ENCODE measurements at regions not wholly inside any gene's neighbourhood (a gene's known extent, or its start where the extent isn't known, plus 50 kb on each side); places are given as distances from the start of the nearest gene placed in this dataset.

- no peak overlapping the region for H3K4me3 Mint-ChIP-seq (ENCODE audit: unreplicated experiment)
- DNase-seq (ENCODE audit: low read depth) (no peak), FAIRE-seq (no peak)
- H3K27me3 ChIP-seq (ENCODE audit: insufficient read depth, low read length), result no peaks in the 10 kb centered on the region
- peaks cover 14% of the 10 kb centered on the region for H3K27me3 Mint-ChIP-seq (ENCODE audit: low read depth, unreplicated experiment)
- no peaks in the 10 kb centered on the region for H4K20me1 ChIP-seq (ENCODE audit: insufficient read depth, low read length)
- no peaks in the 10 kb centered on the region for H3K9me3 ChIP-seq (ENCODE audit: insufficient read depth, low read depth, low read length)
- no peaks in the 10 kb centered on the region for H3K36me3 ChIP-seq (ENCODE audit: insufficient read depth, low read length)
- no peak overlapping the region for H3K4me2 ChIP-seq (ENCODE audit: low read length)
- H3K4me1 Mint-ChIP-seq (ENCODE audit: low read depth, unreplicated experiment), result peaks cover 7% of the 10 kb centered on the region
- TF ChIP-seq CTCF (IDR thresholded peaks at IDR 0.05; ENCODE audit: insufficient read depth, low read depth, low read length), result no peak
- TF ChIP-seq EZH2 (IDR thresholded peaks at IDR 0.05; ENCODE audit: insufficient read depth, low read length), result no peak
- H2AFZ ChIP-seq (ENCODE audit: low read depth, low read length), result no peak overlapping the region
- no peak overlapping the region for H3K4me3 ChIP-seq (ENCODE audit: insufficient read depth, low read depth, low read length)
- no peaks in the 10 kb centered on the region for H3K36me3 Mint-ChIP-seq (ENCODE audit: low read depth, unreplicated experiment)
- H3K27ac Mint-ChIP-seq (ENCODE audit: unreplicated experiment), result peak overlapping the region; percentile 64
- H3K79me2 ChIP-seq (ENCODE audit: insufficient read depth, low read length), result no peaks in the 10 kb centered on the region
- H3K4me1 ChIP-seq (ENCODE audit: insufficient read depth, low read length), result no peaks in the 10 kb centered on the region
- H3K27ac ChIP-seq (ENCODE audit: low read depth, low read length), result no peak overlapping the region
- H3K9ac ChIP-seq (ENCODE audit: low read length), result no peak overlapping the region
- H3K9me3 Mint-ChIP-seq (ENCODE audit: unreplicated experiment), result no peaks in the 10 kb centered on the region
Observed at GRCh38 chr6:85125526-85125925, 324.4 kb upstream of the NT5E start.

- Mint-ChIP-seq H3K4me1 (ENCODE audit: low read depth, unreplicated experiment) (peaks cover 7% of the 10 kb centered on the region), H3K27ac (ENCODE audit: unreplicated experiment) (peak overlapping the region; percentile 93), H3K9me3 (ENCODE audit: unreplicated experiment) (no peaks in the 10 kb centered on the region), H3K36me3 (ENCODE audit: low read depth, unreplicated experiment) (no peaks in the 10 kb centered on the region), H3K27me3 (ENCODE audit: low read depth, unreplicated experiment) (peaks cover 14% of the 10 kb centered on the region), H3K4me3 (ENCODE audit: unreplicated experiment) (no peak overlapping the region)
- H3K4me1 ChIP-seq (ENCODE audit: insufficient read depth, low read length), result no peaks in the 10 kb centered on the region
- H3K9ac ChIP-seq (ENCODE audit: low read length), result no peak overlapping the region
- no peak for TF ChIP-seq CTCF (IDR thresholded peaks at IDR 0.05; ENCODE audit: insufficient read depth, low read depth, low read length)
- H3K27ac ChIP-seq (ENCODE audit: low read depth, low read length), result no peak overlapping the region
- H2AFZ ChIP-seq (ENCODE audit: low read depth, low read length), result no peak overlapping the region
- DNase-seq (ENCODE audit: low read depth), result no peak
- no peak overlapping the region for H3K4me2 ChIP-seq (ENCODE audit: low read length)
- peak; percentile 5 for FAIRE-seq
- no peaks in the 10 kb centered on the region for H4K20me1 ChIP-seq (ENCODE audit: insufficient read depth, low read length)
- no peaks in the 10 kb centered on the region for H3K79me2 ChIP-seq (ENCODE audit: insufficient read depth, low read length)
- H3K4me3 ChIP-seq (ENCODE audit: insufficient read depth, low read depth, low read length), result no peak overlapping the region
- H3K36me3 ChIP-seq (ENCODE audit: insufficient read depth, low read length), result no peaks in the 10 kb centered on the region
- H3K9me3 ChIP-seq (ENCODE audit: insufficient read depth, low read depth, low read length), result no peaks in the 10 kb centered on the region
- no peaks in the 10 kb centered on the region for H3K27me3 ChIP-seq (ENCODE audit: insufficient read depth, low read length)
Observed at GRCh38 chr6:85124472-85125354, 325.2 kb upstream of the NT5E start.

GRCh38 chr6:85121158-85121557 lies 328.7 kb upstream of the NT5E start:
- Histone ChIP-seq H3K4me2 (ENCODE audit: low read length) (no peak overlapping the region), H4K20me1 (ENCODE audit: insufficient read depth, low read length) (no peaks in the 10 kb centered on the region), H3K36me3 (ENCODE audit: insufficient read depth, low read length) (no peaks in the 10 kb centered on the region), H3K9me3 (ENCODE audit: insufficient read depth, low read depth, low read length) (no peaks in the 10 kb centered on the region), H2AFZ (ENCODE audit: low read depth, low read length) (no peak overlapping the region), H3K27ac (ENCODE audit: low read depth, low read length) (no peak overlapping the region), H3K9ac (ENCODE audit: low read length) (no peak overlapping the region), H3K4me1 (ENCODE audit: insufficient read depth, low read length) (no peaks in the 10 kb centered on the region), H3K79me2 (ENCODE audit: insufficient read depth, low read length) (no peaks in the 10 kb centered on the region), H3K4me3 (ENCODE audit: insufficient read depth, low read depth, low read length) (no peak overlapping the region), H3K27me3 (ENCODE audit: insufficient read depth, low read length) (no peaks in the 10 kb centered on the region)
- Mint-ChIP-seq H3K9me3 (ENCODE audit: unreplicated experiment) (no peaks in the 10 kb centered on the region), H3K4me3 (ENCODE audit: unreplicated experiment) (no peak overlapping the region), H3K36me3 (ENCODE audit: low read depth, unreplicated experiment) (no peaks in the 10 kb centered on the region), H3K27me3 (ENCODE audit: low read depth, unreplicated experiment) (peaks cover 14% of the 10 kb centered on the region), H3K27ac (ENCODE audit: unreplicated experiment) (no peak overlapping the region), H3K4me1 (ENCODE audit: low read depth, unreplicated experiment) (peaks cover 7% of the 10 kb centered on the region)
- FAIRE-seq (no peak), DNase-seq (ENCODE audit: low read depth) (no peak)
- TF ChIP-seq EZH2 (IDR thresholded peaks at IDR 0.05; ENCODE audit: insufficient read depth, low read length) (no peak), CTCF (IDR thresholded peaks at IDR 0.05; ENCODE audit: insufficient read depth, low read depth, low read length) (no peak)
